GM19438 (cell line): ENCODE measurements at regions not wholly inside any gene's neighbourhood (a gene's known extent, or its start where the extent isn't known, plus 50 kb on each side); places are given as distances from the start of the nearest gene placed in this dataset.

Source experiments
- ATAC-seq: cut with Tn5 transposase; IDR thresholded peaks from one replicate; pipeline ENCODE4 v1.9.1; 2021; ENCODE audit warnings: low read depth; ENCODE audit not compliant: unreplicated experiment

DNA sequence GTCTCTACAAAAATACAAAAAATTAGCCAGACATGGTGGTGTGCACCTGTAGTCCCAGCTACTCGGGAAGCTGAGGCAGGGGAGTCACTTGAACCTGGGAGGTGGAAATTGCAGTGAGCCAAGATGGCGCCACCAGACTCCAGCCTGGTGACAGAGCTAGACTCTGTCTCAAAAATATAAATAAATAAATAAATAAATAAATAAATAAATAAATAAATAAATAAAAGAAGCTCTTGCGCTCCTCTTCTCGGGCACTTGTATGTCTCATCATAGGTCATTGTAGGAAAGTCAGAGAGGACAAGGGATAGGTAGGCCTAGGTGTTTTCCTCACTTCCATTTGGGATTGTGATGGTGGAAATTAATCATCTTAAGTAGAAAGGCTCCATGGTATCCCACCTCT is 252.8 kb downstream of the PIK3R1 start:
- no peak for ATAC-seq

DNA sequence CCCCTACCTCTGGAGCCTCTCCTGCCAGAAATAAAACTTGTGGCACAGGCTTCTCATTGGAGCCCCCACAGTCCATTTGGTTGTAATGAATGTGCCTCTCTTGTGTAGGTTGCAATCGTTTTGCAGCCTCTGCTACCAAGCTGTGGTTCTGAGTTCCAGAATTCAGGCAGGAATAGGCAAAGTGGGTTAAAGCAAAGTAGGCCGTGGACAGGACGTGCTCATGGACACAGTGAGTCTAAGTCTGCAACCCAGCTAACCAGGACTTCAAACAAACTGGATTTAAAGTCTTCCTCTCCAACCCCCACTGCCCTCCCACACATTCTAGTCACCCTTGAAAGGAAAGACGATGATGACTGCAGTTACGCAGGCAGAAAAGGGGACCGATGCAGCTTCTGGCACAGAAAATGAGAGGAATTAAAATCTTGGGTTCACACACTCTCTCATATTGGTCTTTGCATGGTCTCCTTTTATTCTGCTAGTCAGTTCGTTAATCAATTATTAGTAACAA is 260.0 kb downstream of the PIK3R1 start:
- ATAC-seq: no peak

DNA sequence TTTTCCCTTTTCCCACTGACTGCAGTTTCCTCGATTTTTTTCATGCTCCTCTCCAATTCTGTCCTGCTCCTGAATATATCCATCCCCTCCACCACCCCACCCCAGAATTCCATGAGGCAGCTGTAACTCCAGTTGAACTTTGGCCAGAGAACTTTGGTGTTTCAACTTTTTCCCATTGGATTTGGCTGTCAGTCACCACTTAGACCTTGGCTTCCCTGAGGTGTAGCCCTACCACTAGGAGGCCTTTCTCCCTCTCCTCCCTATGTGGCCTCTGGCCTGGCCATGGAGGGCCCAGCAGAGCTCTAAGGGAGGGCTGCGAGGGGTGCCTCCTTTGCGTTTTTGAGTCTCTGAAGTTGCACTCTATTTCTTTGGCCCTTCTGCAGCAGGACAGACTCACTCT is 261.3 kb downstream of the PIK3R1 start:
- ATAC-seq: no peak

DNA sequence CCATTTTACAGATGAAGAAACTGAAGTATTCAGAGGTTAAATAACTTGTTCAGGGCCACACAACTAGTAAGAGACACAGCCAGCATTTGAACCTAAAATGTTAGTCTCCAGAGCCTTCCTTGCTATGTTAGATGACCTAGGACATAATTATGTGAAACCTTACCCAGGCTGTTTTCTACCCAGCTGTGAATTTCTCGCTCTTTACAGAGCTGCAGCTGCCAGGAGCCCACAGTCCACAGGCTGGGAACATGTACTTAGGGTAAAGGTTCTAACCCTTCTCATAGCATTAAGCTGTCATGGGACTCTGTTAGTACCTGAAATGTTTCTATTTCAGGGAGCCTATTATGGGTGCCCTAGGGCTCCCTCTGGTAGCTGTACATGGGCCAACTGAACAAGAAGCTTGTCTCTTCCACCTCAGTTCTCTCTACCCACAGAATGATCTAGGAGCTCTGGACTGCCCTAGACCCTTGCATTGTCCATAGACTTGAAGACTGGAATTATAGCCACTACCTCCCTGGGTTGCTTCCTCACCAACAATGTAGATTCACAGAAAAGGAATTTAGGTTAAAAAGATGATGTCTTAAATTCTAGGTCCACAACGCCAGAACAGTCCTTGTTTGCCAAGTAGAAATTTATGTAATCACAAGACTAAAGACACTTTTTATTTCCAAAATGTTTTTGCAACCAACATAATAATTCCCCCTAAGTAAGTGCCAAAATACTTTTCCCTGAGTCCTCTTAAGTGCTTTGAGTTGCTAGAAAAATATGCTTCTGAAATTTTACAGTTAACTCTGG is 262.9 kb downstream of the PIK3R1 start:
- no peak for ATAC-seq

DNA sequence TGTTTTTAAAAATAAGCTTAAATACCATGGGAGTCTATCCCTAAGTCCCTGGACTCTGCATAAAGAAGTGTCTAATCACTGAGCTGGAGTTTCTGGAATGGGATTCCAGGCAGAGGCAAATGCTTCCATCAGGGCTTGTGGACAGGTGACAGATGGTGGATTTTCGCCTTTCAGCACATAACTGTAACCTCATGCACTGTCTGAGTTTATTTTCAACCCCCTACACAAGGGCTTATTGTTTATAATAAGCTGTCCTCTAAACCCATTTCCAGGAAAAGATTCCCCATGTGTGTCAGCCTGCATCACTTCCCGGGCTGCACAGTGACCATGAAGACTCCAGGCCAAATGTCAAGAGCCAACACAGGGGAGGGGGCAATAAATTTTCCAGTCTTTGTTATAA is 264.0 kb downstream of the PIK3R1 start:
- no peak for ATAC-seq

DNA sequence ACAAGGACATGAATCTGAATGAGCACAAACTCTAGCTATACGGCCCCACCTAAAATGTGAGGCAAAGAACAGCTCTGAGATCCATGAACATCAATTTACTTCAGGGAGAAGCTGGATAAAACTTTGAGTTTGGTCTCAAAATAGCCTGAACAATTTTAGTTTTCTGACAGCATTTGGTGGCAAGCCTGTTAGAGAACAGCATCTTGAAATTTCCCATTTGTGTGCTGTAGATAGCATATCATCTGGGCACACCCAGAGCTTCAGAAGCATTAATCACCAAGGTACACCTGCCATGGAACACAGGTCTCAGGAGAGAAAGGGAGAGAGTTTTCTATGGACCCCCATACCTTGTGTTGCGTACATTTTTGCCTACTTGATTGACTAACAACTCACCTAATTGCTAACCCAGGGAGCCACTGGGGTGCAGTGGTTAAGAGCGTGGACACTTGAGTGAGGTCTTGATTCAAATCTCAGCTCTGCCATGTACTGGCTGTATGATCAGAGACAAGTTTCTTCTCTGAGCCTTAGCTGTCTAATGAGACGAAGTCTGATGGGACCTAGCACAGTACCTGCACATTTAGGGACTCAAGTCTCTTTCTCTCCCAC is 264.9 kb downstream of the PIK3R1 start:
- no peak for ATAC-seq

DNA sequence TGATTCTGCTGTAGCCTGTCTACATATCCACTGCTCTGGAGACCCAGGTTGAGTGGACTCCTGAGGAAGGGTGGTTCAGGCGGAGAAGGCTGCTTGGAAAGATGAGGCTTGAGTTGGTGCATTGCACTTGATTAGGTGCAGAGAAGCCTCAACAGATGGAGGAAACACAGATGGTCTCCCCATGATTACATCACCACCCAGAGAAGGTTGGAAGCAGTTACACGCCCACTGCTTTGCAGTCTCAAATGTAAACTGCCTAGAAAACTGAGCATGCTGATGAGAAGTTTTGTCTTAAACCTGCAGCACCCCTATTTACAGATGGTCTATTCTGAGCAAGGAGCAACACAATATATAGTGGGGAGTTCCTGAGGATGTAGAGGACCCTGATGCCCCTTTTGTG is 266.6 kb downstream of the PIK3R1 start:
- ATAC-seq: no peak

DNA sequence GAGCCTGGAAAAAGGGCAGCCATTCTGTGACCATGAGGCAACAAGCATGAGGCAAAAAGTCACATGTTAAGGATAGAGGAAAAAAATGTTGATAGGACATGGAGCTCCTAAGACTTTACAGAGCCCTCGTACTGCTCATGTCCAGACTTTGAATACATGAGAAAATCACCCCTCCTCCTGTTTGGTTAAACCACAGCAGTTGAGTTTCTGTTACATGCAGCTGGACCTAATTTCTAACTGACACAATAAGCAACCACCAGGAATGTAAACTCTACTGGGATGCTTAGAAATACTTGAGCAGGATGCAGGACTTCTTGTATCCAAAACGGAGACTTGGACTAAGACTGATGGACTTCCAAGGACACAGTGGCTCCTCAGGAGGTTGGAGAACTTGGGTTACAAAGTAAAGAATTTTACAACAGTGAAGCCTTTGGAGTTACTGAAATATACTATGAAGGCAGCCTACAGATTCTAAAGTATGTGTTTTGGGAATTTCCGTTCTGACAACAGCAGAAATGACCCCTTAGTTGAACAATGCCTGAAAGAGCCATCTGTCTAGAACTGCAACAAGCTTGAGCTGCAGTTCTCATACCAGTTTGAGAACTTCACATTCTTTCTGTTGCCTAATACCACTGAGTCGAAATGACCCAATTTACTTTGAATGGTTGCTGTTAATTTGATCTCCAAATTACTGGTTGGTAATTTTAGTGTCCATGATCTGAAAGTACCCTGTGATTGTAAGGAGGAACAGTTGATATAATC is 268.9 kb downstream of the PIK3R1 start:
- ATAC-seq: no peak

DNA sequence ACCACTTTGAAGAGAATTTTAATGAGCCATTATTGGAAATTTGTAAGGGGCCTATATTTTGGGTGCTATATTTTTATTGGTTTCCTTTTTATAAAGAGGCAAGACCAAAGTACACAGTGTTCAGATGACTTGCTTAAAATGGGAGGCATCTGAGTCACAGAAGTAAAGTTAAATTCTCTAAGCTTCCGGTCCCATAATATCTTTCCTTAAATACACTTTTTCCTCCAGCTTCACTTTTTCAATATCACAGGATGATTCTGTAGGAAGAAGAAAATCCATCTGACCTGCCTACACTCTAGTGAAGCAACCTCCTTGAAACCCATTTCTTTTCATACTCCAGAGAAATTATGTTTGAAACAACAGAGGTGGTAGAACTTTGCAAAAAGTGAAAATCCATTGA is 274.0 kb downstream of the PIK3R1 start:
- ATAC-seq: no peak

DNA sequence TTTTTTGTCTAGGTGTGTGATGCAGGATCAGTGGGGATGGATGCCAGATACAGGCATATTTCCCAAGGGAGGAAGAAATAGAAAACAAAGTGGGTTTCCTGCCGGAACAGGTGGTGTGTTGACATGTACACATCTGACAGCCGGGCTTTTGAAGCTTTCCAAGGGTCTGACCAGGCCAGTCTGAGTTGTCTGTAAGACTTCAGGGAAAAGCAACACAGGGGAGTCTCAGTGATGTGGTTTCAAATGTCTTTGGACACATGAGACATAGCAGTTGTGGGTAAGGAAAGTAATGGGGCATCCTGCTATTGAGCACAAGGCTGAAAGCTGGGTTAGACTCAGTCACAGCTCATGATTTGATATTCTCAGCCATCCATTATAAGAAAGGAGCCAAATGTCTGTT is 274.9 kb downstream of the PIK3R1 start:
- no peak for ATAC-seq

DNA sequence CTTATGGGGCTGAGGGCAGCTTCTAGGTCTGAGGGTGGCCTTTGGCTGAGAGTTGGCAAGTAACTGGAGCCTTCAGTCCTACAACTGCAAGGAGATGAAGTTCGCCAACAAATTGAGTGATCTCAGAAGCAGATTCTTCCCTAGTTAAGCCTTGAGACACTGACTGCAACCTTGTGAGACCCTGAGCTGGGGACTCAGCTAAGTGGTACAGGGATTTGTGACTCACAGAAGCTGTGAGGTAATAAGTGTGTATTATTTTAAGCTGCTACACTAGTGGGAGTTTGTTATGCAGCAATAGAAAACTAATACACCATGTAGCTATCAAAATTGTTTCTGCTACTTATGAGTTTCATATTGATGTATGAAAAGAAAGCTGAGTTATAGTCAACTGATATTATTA is 279.2 kb downstream of the PIK3R1 start:
- ATAC-seq: no peak

DNA sequence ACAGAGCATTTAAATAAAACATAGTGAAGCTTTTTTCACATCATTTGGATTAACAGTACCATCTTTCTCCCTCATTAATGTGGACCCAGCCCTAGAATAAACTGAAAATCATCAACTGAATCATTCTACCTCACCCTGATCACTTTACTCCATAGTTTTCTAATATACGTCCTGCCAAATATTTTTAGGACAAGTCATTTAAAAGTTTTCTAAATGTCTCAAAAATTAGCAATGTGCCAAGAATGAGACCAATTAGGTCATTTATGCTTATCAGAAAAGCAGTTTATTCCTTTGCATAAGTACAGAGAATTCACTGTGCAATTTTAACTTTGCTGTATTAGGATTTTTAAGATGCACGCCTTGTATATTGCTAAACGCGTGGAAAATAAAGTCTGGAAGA is 284.4 kb downstream of the PIK3R1 start:
- no peak for ATAC-seq

DNA sequence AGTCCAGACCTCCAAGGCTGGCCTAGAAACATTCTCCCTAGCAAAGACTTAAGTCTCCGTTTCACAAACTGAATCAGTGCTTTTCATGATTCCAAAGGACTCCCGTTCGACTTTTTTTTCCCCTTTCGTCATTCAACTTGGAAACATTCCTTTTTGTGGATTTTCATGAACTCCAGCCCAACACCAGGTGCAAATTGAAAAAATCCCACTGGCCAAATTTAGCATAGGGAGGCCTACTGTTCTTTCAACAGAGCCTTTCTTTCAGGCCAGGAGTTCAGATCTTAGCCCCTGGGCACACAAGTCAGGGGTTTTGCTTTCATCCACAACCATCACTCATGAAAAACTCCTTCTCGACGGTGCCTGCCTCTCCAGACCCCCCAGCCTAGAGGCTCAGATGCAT is 285.3 kb downstream of the PIK3R1 start:
- ATAC-seq: no peak

DNA sequence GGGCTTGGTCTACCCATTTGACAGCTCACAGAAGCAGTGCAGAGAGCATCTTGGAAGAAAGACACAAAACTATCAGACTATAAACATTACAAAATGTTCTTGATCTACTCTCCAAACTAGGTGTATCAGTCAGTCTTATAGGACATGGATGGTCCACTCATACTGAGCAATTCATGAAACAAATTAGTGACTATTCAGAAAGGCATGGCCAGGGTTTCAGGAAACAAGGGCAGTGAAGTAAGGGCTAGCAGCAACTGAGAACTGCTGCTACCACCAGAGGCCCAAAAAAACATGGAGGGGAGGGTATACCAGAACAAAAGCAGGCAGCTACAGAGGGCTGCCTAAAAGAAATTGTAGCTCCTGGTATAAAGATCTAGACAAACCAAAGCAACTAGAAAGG is 287.0 kb downstream of the PIK3R1 start:
- no peak for ATAC-seq

DNA sequence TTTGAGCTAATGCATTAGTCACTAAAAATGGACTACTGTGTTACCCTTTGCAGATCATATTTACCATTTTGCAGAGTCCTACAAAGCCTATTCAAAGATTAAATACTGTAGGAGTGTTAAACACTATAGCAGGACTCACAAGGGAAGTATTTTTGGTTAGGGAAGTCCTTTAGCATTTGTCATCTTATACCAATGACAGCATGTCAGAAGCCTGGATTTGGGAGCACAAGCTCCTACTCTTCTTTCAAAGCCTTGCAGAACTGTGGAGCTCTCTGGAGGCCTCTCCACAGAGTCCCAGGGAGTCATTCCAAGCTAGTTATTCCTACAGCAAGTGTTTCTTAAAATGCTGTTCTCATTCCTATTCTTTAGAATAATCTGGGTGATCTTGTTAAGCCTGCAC is 288.8 kb downstream of the PIK3R1 start:
- no peak for ATAC-seq

DNA sequence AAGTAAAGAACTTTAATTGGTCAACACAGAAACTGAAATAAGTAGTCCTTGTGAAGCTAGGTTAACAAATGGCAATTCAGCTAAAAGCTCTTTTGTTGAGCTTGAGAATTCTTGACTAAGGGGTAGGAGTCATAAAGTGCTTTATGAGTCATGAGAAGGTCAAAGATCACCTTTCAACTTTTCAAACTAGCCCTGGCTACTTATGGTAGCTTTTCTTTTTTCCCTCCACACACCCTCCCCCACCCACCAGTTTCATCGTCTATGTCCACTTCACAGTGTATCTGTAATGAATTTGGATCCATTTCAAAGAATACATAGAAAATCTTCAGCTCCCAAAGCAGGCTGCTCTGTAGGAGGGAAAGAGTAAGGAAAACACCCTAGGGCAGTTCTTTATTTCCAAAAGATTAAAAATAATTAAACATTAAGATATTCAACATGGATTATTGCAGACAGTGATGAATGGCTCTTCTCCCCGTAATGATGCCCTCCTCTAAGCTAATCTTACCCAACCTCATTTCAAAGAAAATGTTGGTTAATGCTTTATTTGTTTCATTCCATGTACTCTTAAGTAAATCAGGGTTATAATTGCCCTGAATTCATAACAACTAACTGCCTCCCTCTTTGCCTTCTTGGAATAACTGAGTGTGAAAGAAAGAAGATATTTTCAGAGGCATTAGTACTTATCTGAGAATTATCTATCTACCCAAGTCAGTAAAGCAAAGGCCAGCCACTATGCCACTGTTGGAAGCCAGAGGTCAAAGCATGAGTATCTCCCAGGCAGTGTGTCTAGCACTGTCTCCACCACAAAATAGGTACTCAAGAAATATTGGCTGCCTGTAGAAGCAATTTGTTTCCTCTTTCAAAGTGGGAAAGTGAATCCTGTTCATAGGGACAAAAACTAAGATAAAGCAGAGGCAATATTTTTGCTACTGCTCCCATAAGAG is 290.6 kb downstream of the PIK3R1 start:
- no peak for ATAC-seq

DNA sequence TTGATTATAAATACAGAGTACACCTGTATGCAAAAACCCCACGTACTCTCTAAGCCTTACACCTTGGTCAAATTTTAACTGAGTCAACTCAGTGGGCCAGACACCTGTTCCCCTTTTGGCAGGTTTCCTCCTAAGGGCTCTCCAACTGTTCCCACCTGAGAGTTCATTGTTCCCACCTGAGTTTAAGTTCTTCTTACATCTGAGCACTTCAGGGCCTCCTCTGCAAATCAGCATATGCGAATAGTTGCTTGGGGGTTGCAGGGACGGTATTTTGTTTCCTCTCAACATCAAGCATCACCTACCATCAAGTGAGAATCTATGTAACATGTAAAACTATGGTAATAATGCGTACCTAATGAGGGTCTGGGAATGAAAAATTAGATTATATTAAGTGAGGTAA is 300.0 kb downstream of the PIK3R1 start:
- ATAC-seq: no peak

DNA sequence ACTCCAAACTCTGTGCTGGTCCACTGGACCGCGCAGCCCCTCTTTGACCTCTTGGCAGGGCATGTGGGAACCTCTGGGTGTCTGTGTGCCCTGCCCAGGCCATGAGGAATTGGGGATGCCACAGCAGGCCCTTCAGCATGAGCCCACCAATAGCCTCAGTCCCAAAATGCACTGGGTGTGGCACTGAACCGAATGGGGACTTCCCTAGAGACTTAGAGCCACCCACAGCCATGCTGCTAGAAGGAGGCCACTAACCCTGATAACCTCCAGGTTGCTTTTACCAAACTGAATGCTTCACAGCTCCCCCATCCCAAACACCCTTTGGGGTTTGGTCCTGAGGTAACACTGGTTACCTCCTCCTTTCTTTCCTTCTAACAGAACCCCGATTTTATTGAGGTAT is 302.7 kb downstream of the PIK3R1 start:
- no peak for ATAC-seq

DNA sequence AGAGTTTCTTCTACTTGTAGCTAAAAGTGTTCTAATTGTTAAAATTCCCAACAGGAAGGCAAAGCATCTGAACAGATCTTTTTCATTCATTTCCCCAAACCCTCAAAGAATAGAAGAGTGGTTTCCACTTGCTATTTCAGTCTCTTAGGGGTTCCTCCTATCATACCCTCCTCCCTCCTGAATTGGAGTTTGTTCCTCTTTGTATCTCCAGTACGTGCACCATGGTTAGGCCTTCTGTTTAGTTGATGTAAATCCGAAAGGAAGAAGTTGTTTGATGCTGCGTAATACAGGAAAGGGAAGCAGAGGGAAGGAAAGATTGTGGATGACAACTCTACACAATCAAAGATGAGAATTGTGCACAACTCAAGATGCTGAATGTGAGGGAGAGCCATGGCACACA is 303.6 kb downstream of the PIK3R1 start:
- ATAC-seq: no peak

DNA sequence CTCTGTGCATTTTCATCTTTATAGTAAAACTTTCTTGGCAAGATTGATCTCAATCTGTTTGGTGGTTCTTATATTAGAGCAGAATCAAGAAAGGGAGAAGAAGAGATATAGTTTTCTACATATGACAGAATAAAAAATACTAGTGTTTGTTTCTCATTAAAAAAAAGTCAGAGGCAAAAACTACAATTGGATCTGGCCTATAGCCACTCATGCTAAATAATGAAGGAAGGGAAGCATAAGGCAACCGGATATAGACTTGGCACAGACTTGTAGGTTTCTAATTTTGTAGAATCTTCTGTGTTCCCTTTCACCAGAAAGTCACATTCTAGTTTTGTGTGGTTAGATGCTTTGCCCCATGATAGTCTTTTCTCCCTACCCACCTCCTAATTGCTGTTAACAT is 306.2 kb downstream of the PIK3R1 start:
- ATAC-seq: no peak

DNA sequence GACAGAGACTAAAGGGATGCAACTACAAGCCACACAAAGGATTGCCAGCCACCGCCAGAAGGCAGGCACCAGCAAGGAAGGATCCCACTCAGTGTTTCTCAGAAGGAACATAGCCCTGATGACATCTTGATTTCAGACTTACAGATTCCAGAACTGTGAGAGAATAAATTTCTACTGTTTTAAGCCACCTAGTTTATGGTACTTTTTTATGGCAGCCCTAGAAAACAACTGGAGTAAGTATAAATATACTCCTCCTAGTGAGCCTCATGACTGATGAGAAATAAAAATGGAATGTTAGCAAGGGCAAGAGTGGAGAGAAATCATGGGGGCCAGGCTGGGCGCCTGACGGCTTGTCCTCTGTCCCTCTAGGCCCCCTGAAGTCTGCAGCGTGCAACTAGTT is 307.3 kb downstream of the PIK3R1 start:
- ATAC-seq: no peak
